HT-29 (cell line): ENCODE measurements at regions not wholly inside any gene's neighbourhood (a gene's known extent, or its start where the extent isn't known, plus 50 kb on each side); places are given as distances from the start of the nearest gene placed in this dataset.

Experiments used
- DNase-seq: peaks from one replicate; pipeline ENCODE4 v3.0.0-alpha.2; 2015; ENCODE audit warnings: low spot score

- no peak for DNase-seq
Measured at GRCh38 chr9:115930472-115930871, 223.1 kb upstream of the PAPPA start.

- DNase-seq: no peak
Measured at GRCh38 chr9:115938479-115938878, 215.1 kb upstream of the PAPPA start.

- DNase-seq: no peak
Measured at GRCh38 chr9:115939065-115939765, 214.4 kb upstream of the PAPPA start.

GRCh38 chr9:115941561-115942315 is 211.9 kb upstream of the PAPPA start:
- no peak for DNase-seq

GRCh38 chr9:115943431-115944165 is 210.0 kb upstream of the PAPPA start:
- DNase-seq: no peak

- no peak for DNase-seq
Measured at GRCh38 chr9:115944166-115944948, 209.2 kb upstream of the PAPPA start.

GRCh38 chr9:115945009-115945431 is 208.6 kb upstream of the PAPPA start:
- DNase-seq: no peak

- no peak for DNase-seq
Measured at GRCh38 chr9:115946530-115946929, 207.1 kb upstream of the PAPPA start.

- no peak for DNase-seq
Measured at GRCh38 chr9:115951977-115952376, 201.6 kb upstream of the PAPPA start.

- DNase-seq: no peak
Measured at GRCh38 chr9:115952430-115953292, 200.9 kb upstream of the PAPPA start.

- DNase-seq: no peak
Measured at GRCh38 chr9:115956371-115956770, 197.2 kb upstream of the PAPPA start.

- DNase-seq: no peak
Measured at GRCh38 chr9:115957585-115957984, 196.0 kb upstream of the PAPPA start.

GRCh38 chr9:115964710-115965347 is 188.8 kb upstream of the PAPPA start:
- DNase-seq: no peak

- DNase-seq: no peak
Measured at GRCh38 chr9:115966660-115967059, 186.9 kb upstream of the PAPPA start.

GRCh38 chr9:115969096-115969495 is 184.5 kb upstream of the PAPPA start:
- DNase-seq: no peak

- no peak for DNase-seq
Measured at GRCh38 chr9:115972362-115972761, 181.2 kb upstream of the PAPPA start.

- DNase-seq: no peak
Measured at GRCh38 chr9:115972843-115973595, 180.6 kb upstream of the PAPPA start.

- no peak for DNase-seq
Measured at GRCh38 chr9:115976781-115977180, 176.8 kb upstream of the PAPPA start.

- DNase-seq: no peak
Measured at GRCh38 chr9:115978091-115978490, 175.5 kb upstream of the PAPPA start.
